Karpas-422 (cell line): ENCODE measurements at regions not wholly inside any gene's neighbourhood (a gene's known extent, or its start where the extent isn't known, plus 50 kb on each side); places are given as distances from the start of the nearest gene placed in this dataset.
A peak's percentile ranks its signal among the peaks of the same experiment; 100 is the strongest.

Experiments
- DNase-seq: peaks from one replicate; pipeline ENCODE4 v3.0.0-alpha.2; 2015
- H2AFZ ChIP-seq: fragments of 200-600 bp; sonication (generic); 2 replicates; pipeline ENCODE4 v1.6.1; 2014; ENCODE audit warnings: antibody characterized with exemption, low read length, mixed read lengths
- H3K27ac ChIP-seq: fragments of 200-600 bp; sonication (generic); 2 replicates; pipeline ENCODE4 v1.5.1; 2014; ENCODE audit warnings: mild to moderate bottlenecking, low read length, moderate library complexity
- H3K27me3 ChIP-seq: fragments of 200-600 bp; sonication (generic); 2 replicates; pipeline ENCODE4 v1.6.1; 2014; ENCODE audit warnings: low read length, mixed read lengths
- H3K36me3 ChIP-seq: fragments of 200-600 bp; sonication (generic); 2 replicates; pipeline ENCODE4 v1.6.1; 2014; ENCODE audit warnings: low read length, mixed read lengths; ENCODE audit not compliant: insufficient read depth
- H3K4me1 ChIP-seq: fragments of 200-600 bp; sonication (generic); 2 replicates; pipeline ENCODE4 v1.6.1; 2014; ENCODE audit warnings: mild to moderate bottlenecking, low read length, mixed read lengths
- H3K4me2 ChIP-seq: fragments of 200-600 bp; sonication (generic); 2 replicates; pipeline ENCODE4 v1.6.1; 2014; ENCODE audit warnings: low read length, low read depth, mild to moderate bottlenecking; ENCODE audit not compliant: poor library complexity, severe bottlenecking
- H3K4me3 ChIP-seq: fragments of 200-600 bp; sonication (generic); 2 replicates; pipeline ENCODE4 v1.5.1; 2014; ENCODE audit warnings: mild to moderate bottlenecking, antibody characterized with exemption, low read length, mixed read lengths
- H3K79me2 ChIP-seq: fragments of 200-600 bp; sonication (generic); 2 replicates; pipeline ENCODE4 v1.6.1; 2014; ENCODE audit warnings: mild to moderate bottlenecking, low read length, mixed read lengths
- H3K9ac ChIP-seq: fragments of 200-600 bp; sonication (generic); 2 replicates; pipeline ENCODE4 v1.6.0; 2014; ENCODE audit warnings: low read length
- H3K9me2 ChIP-seq: fragments of 200-600 bp; sonication (generic), shearing (Covaris generic); replicated peaks from 2 replicates; pipeline ENCODE4 v1.6.0; 2014; ENCODE audit warnings: mild to moderate bottlenecking, low read length, moderate library complexity; ENCODE audit not compliant: insufficient read depth
- H3K9me3 ChIP-seq: fragments of 300-700, 200-600 bp; sonication (generic); 2 replicates; pipeline ENCODE4 v1.6.1; 2014; ENCODE audit warnings: low read length, mixed read lengths
- H4K20me1 ChIP-seq: fragments of 200-600 bp; sonication (generic); 2 replicates; pipeline ENCODE4 v1.6.1; 2014; ENCODE audit warnings: mild to moderate bottlenecking, antibody characterized with exemption, low read length, low read depth; ENCODE audit not compliant: insufficient read depth

DNA sequence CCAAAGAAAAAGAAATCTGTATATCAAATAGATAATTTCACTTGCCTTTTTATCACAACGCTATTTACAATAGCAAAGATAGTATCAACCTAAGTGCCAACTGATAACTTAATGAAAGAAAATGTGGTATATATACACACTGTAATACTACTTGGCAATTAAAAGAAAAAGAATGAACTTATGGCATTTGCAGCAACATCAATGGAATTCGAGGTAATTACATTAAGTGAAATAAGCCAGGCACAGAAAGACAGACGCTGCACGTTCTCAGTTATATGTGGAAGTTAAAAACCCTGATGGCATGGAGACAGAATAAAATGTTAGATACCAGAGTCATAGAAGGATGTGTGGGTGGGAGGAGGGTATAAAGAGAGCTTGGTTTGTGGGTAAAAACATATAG is 1260.5 kb upstream of the PCDH9 start:
- no peaks in the 10 kb centered on the region for H3K9me3 ChIP-seq
- H2AFZ ChIP-seq, result no peak overlapping the region
- no peak overlapping the region for H3K27ac ChIP-seq
- H3K9me2 ChIP-seq, result no peaks in the 10 kb centered on the region
- H4K20me1 ChIP-seq, result no peaks in the 10 kb centered on the region
- no peak overlapping the region for H3K4me2 ChIP-seq
- DNase-seq, result no peak
- no peaks in the 10 kb centered on the region for H3K79me2 ChIP-seq
- no peak overlapping the region for H3K9ac ChIP-seq
- H3K4me3 ChIP-seq, result no peak overlapping the region
- no peaks in the 10 kb centered on the region for H3K36me3 ChIP-seq
- H3K27me3 ChIP-seq, result no peaks in the 10 kb centered on the region
- H3K4me1 ChIP-seq, result peaks cover 9% of the 10 kb centered on the region

DNA sequence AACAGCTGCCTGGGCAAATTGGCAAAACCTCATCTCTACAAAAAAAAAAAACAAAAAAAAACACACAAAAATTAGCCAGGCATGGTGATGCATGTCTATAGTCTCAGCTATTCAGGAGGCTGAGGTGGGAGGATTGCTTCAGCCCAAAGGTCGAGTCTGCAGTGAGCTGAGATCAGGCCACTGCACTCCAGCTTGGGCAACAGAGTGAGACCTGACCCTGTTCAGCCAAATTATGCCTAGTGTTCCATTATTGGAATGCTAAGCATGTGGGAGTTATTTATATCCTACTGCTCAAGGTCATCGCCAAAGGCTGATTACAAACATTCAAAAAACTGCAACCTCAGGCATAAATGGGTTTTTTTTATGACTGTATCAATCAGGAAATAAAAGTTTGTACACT is 1251.0 kb upstream of the PCDH9 start:
- Histone ChIP-seq H3K9ac (no peak overlapping the region), H3K27ac (no peak overlapping the region), H3K9me2 (no peaks in the 10 kb centered on the region), H3K36me3 (no peaks in the 10 kb centered on the region), H3K4me2 (no peak overlapping the region), H3K79me2 (no peaks in the 10 kb centered on the region), H3K4me1 (no peaks in the 10 kb centered on the region), H3K27me3 (no peaks in the 10 kb centered on the region), H3K9me3 (no peaks in the 10 kb centered on the region), H4K20me1 (no peaks in the 10 kb centered on the region), H3K4me3 (no peak overlapping the region), H2AFZ (0 out of 2 replicates have a peak overlapping the region, but pooled peaks have one; percentile 36)
- DNase-seq, result no peak

DNA sequence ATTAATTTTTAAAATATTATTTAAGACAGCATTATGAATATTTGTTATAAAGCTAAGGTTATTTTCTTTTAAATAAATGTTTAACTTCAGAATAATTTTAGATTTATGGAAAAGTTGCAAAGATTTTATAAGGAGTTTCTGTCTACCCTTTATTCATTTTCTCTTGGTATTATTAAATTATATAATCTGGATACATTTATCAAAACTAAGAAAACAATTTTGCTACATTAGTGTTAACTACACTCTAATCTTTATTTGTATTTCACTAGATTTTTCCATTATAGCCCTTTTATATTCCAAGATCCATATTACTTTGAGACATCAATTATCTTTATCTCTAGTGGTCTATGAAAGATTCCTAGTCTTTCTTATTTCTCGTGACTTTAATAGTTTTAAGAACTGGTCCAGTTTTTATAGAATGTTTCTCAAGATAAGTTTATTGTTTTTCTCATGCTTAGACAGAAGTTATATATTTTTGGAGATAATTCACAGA is 1243.7 kb upstream of the PCDH9 start:
- Histone ChIP-seq H3K9me2 (no peaks in the 10 kb centered on the region), H2AFZ (peak overlapping the region; percentile 85), H3K27ac (no peak overlapping the region), H3K9me3 (0 out of 2 replicates have a peak, but pooled peaks cover 3% of the 10 kb centered on the region), H3K4me1 (no peaks in the 10 kb centered on the region), H3K4me3 (no peak overlapping the region), H3K79me2 (no peaks in the 10 kb centered on the region), H3K4me2 (no peak overlapping the region), H3K9ac (no peak overlapping the region), H3K36me3 (no peaks in the 10 kb centered on the region), H3K27me3 (no peaks in the 10 kb centered on the region), H4K20me1 (no peaks in the 10 kb centered on the region)
- no peak for DNase-seq

DNA sequence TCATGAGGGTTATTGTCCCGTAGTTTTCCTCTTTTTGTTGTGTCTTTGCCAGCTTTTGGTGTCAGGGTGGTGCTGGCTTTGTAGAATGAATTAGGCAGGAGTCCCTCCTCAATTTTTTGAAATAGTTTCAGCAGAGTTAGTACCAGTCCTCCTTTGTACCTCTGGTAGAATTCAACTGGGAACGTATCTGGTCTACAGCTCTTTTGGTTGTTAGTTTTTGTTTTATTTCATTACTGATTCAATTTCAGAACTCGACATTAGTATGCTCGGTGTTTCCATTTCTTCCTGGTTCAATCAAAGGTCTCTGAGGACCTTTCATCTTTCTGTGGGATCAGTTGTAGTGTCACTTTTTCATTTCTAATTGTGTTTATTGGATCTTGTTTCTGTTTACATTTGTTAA is 1237.0 kb upstream of the PCDH9 start:
- Histone ChIP-seq H3K4me1 (no peaks in the 10 kb centered on the region), H3K79me2 (no peaks in the 10 kb centered on the region), H3K9ac (no peak overlapping the region), H3K27ac (no peak overlapping the region), H3K27me3 (no peaks in the 10 kb centered on the region), H3K4me2 (no peak overlapping the region), H3K4me3 (no peak overlapping the region), H3K9me2 (no peaks in the 10 kb centered on the region), H3K36me3 (no peaks in the 10 kb centered on the region), H2AFZ (peak overlapping the region; percentile 64), H3K9me3 (0 out of 2 replicates have a peak, but pooled peaks cover 3% of the 10 kb centered on the region), H4K20me1 (no peaks in the 10 kb centered on the region)
- DNase-seq, result no peak

DNA sequence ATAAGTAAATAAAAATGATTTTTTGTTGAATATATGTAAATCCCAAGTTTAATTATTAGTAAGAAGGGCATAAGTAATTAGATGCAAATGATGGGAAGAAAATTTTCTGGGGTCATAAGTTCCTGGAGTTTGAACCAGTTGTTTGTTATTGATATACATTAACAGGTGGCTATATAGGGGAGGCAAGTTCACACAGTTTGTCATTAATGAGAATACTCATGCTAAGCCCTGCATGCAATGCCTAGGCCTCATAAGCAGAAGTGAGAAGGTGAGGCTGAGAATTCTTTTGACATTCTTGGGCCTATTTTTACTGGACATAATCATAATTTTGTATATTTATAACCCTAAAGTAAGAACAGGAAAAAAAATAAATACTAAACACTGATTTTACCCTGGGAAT is 1210.7 kb upstream of the PCDH9 start:
- Histone ChIP-seq H3K27ac (no peak overlapping the region), H3K4me1 (no peaks in the 10 kb centered on the region), H3K36me3 (no peaks in the 10 kb centered on the region), H3K4me2 (no peak overlapping the region), H3K9me3 (no peaks in the 10 kb centered on the region; the same call in 1 of the 2 replicates), H4K20me1 (no peaks in the 10 kb centered on the region), H3K9ac (no peak overlapping the region), H3K79me2 (no peaks in the 10 kb centered on the region), H3K9me2 (no peaks in the 10 kb centered on the region), H3K4me3 (no peak overlapping the region), H3K27me3 (no peaks in the 10 kb centered on the region), H2AFZ (no peak overlapping the region; the same call in 1 of the 2 replicates)
- no peak for DNase-seq

DNA sequence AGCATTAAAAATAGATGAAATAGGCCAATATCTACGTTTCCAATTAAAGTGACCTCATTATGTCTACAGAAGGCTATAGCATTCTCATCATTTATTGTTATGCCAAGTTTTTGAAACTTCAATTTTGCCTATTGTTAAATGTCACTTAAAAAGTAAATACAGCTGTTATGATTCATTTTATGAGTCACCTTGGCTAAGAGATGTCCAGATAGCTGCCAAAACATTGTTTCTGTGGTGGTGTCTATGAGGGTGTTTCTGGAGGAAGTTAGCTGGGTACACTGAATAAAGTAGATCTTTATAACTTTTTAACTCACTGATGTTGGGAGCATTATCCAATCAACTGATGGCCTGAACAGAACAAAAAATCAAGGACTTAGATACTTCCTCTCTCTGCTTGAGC is 1209.7 kb upstream of the PCDH9 start:
- Histone ChIP-seq H4K20me1 (no peaks in the 10 kb centered on the region), H3K9ac (no peak overlapping the region), H3K27ac (no peak overlapping the region), H3K4me1 (no peaks in the 10 kb centered on the region), H3K79me2 (no peaks in the 10 kb centered on the region), H3K9me2 (no peaks in the 10 kb centered on the region), H3K4me3 (no peak overlapping the region), H3K27me3 (no peaks in the 10 kb centered on the region), H3K9me3 (no peaks in the 10 kb centered on the region; the same call in 1 of the 2 replicates), H3K36me3 (no peaks in the 10 kb centered on the region), H3K4me2 (no peak overlapping the region), H2AFZ (peak overlapping the region; percentile 81; the same call in 1 of the 2 replicates)
- DNase-seq, result no peak

DNA sequence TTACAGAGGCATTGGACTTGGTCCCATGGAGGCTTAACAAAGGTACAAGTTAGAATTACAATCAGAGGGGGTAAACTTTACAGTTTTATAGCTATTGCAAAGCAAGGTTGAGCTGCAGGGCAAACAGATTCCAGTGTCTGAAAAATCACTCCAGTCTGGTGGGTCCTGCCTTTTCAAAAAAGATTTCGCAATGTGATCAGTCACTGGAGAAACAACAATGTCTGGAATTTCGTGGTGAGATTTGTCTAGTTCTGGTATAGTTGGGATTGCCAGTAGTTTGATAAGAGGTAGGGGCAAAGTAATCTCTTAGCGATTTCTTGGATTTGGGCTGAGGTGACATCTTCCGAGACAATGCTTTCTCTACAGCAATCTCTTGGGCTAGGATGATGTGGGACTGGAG is 1198.2 kb upstream of the PCDH9 start:
- Histone ChIP-seq H4K20me1 (no peaks in the 10 kb centered on the region), H3K9ac (no peak overlapping the region), H3K9me2 (no peaks in the 10 kb centered on the region), H3K4me1 (no peaks in the 10 kb centered on the region), H3K27ac (no peak overlapping the region), H3K4me3 (no peak overlapping the region), H2AFZ (peak overlapping the region; percentile 38; the same call in 1 of the 2 replicates), H3K36me3 (no peaks in the 10 kb centered on the region), H3K4me2 (no peak overlapping the region), H3K27me3 (no peaks in the 10 kb centered on the region), H3K9me3 (peaks cover 8% of the 10 kb centered on the region; the same call in 1 of the 2 replicates), H3K79me2 (no peaks in the 10 kb centered on the region)
- no peak for DNase-seq

DNA sequence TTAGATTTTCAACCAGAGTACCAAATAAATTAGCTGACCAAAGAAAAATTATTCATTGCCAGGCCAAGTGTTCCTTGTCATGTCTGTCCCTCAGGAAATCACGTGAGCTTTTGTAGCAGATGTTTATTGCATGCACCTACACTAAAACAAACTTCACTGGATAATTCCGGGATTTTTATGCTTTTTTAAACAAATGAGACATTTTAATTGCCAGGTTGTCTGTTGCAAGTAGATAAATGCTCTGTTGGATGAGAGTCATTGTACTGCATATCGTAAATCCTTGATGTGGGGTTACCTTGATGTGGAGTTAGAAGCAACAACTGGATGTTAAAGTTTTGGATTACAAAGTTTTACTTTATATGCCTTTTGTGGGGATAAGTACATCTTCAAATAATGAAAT is 1187.7 kb upstream of the PCDH9 start:
- H3K4me1 ChIP-seq, result no peaks in the 10 kb centered on the region
- no peak overlapping the region for H3K9ac ChIP-seq
- no peak overlapping the region for H3K4me2 ChIP-seq
- H4K20me1 ChIP-seq, result no peaks in the 10 kb centered on the region
- H3K4me3 ChIP-seq, result no peak overlapping the region
- H3K36me3 ChIP-seq, result no peaks in the 10 kb centered on the region
- H3K9me3 ChIP-seq, result peaks cover 10% of the 10 kb centered on the region
- no peak overlapping the region for H2AFZ ChIP-seq
- no peaks in the 10 kb centered on the region for H3K9me2 ChIP-seq
- DNase-seq, result no peak
- H3K27me3 ChIP-seq, result no peaks in the 10 kb centered on the region
- H3K79me2 ChIP-seq, result no peaks in the 10 kb centered on the region
- no peak overlapping the region for H3K27ac ChIP-seq
